HT1080 (cell line): ENCODE measurements at regions not wholly inside any gene's neighbourhood (a gene's known extent, or its start where the extent isn't known, plus 50 kb on each side); places are given as distances from the start of the nearest gene placed in this dataset.
"Not testable (repeated sequence)": the region's sequence is repeated elsewhere in the genome, so short reads cannot be mapped to it uniquely, and the experiment has no call there.

ENCODE experiments used
- DNase-seq: peaks from one replicate; pipeline ENCODE4 v3.0.0-alpha.2; 2015; ENCODE audit warnings: low read depth

DNA sequence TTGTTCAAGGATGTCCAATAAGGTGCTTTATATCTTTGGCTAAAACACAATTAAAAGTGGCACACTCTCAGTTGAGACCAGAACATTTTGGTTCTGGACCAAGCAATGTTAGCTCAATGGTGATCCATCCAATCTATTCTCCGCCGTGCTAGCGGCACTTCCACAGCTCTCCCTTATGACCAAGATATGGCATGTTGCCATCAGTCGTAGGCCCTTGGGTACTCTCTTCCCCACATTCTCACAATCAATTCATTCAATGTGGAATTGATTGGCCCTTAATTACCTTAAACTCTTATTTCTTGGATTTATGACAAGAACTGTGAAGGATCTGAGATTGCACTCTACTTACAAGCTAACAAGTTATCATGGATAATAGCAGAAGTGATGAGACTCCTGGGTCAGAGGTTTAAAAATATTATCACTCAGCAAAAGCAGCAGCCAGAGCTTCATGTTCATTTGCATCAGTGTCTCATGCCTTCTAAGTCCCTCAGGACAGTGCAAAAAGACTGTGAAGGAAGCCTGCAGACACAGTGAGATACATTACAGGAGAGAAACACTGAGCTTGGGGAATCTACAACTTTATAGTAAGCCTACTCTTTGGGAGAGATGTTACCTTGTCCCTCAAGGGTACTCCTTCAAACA is 80.0 kb upstream of the ARG1 start:
- no peak for DNase-seq

DNA sequence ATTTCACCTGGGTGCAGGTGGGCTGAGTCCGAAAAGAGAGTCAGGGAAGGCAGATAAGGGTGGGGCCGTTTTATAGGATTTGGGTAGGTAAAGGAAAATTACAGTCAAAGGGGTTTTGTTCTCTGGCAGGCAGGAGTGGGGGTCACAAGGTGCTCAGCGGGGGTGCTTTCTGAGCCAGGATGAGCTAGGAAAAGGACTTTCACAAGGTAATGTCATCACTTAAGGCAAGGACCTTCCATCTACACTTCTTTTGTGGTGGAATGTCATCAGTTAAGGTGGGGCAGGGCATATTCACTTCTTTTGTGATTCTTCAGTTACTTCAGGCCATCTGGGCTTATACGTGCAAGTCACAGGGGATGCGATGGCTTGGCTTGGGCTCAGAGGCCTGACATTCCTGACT is 68.6 kb upstream of the ARG1 start:
- not testable (repeated sequence) for DNase-seq

GRCh38 chr6:131510094-131510493 is 62.9 kb upstream of the ARG1 start:
- no peak for DNase-seq

- DNase-seq, result no peak
Measured at GRCh38 chr6:131510591-131510990, 62.4 kb upstream of the ARG1 start.

DNA sequence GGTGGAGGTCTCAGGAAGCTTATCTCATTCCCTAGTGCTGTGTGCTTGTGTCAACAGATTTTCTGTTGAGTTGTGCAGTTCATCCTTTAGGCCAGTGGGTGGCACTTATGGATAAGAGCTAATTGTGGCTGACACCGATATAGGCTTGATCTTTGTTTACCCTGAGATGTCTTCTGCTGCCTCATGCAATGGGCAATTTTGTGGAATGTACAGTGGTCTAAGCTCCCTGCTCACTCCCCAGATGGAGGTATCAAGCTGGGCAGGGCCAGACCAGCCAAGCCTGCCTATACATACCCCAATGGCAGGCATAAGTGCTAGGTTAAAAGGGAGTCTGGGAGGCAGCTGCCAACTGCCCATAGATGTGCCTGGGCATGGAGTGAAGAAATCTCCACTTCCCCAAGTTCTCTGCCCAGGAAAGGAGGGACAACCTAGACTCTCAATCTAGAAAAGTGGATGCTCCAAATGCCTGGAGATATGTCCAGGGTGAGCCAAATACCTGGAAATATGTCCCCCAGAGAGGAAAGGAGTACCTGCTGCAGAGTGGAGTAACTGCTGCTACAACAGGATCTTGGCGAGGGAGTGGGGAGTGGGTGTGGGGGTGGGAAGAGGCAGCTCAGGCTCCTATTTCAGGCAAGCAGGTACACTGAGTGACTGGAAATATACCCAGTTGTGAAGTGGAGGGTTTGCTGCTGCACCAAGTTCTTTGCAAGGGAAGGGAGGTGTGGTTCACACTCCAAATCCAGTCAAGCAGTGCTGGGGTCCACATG is 53.2 kb upstream of the ARG1 start:
- DNase-seq, result peak; percentile 39
